HL-60 (cell line): ENCODE measurements at regions not wholly inside any gene's neighbourhood (a gene's known extent, or its start where the extent isn't known, plus 50 kb on each side); places are given as distances from the start of the nearest gene placed in this dataset.

ENCODE experiments used
- POLR2AphosphoS5 ChIP-seq: IDR thresholded peaks from 2 replicates; pipeline ENCODE4 v1.6.1; 2012; ENCODE audit warnings: low read depth
- TF ChIP-seq, protein P1 (sequence below): IDR thresholded peaks from one replicate; pipeline ENCODE4 v1.5.1; 2011; ENCODE audit warnings: low read length, control low read depth, inconsistent platforms; ENCODE audit not compliant: insufficient read depth

DNA sequence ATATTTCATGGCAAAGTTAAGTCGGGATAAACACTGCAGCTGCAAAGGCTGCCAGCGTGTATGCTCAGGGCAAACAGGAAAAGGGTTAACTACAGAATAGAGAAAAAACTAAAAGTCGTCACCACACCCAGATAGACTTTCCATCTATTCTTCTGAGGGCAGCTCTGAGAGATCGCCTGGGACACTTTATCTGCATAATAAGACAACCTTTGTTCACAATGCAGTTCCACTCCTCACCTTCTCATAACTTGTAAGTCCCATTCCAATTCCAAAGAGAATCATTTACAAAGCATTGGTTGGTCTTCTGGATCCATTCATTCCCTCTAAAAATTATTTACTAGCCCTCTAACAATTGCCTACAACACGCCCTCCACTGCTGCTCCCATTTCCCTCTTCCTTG, 437.4 kb downstream of the RND3 start:
- TF ChIP-seq, protein P1, sequence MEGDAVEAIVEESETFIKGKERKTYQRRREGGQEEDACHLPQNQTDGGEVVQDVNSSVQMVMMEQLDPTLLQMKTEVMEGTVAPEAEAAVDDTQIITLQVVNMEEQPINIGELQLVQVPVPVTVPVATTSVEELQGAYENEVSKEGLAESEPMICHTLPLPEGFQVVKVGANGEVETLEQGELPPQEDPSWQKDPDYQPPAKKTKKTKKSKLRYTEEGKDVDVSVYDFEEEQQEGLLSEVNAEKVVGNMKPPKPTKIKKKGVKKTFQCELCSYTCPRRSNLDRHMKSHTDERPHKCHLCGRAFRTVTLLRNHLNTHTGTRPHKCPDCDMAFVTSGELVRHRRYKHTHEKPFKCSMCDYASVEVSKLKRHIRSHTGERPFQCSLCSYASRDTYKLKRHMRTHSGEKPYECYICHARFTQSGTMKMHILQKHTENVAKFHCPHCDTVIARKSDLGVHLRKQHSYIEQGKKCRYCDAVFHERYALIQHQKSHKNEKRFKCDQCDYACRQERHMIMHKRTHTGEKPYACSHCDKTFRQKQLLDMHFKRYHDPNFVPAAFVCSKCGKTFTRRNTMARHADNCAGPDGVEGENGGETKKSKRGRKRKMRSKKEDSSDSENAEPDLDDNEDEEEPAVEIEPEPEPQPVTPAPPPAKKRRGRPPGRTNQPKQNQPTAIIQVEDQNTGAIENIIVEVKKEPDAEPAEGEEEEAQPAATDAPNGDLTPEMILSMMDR: no peak
- TF ChIP-seq POLR2AphosphoS5: no peak
